DOHH2 (cell line): ENCODE measurements at regions not wholly inside any gene's neighbourhood (a gene's known extent, or its start where the extent isn't known, plus 50 kb on each side); places are given as distances from the start of the nearest gene placed in this dataset.
"Not testable (repeated sequence)": the region's sequence is repeated elsewhere in the genome, so short reads cannot be mapped to it uniquely, and the experiment has no call there.

Experiments used
- CTCF ChIP-seq: fragments of 200-600 bp; sonication (generic); IDR thresholded peaks from one replicate; pipeline ENCODE4 v1.5.1; 2014; ENCODE audit warnings: antibody characterized with exemption, mild to moderate bottlenecking, low read depth, low read length; ENCODE audit not compliant: poor library complexity, severe bottlenecking
- EZH2phosphoT487 ChIP-seq: fragments of 200-600 bp; sonication (generic); IDR thresholded peaks from 2 replicates; pipeline ENCODE4 v1.6.1; 2017; ENCODE audit warnings: borderline replicate concordance, mild to moderate bottlenecking, antibody characterized with exemption, low read length, moderate library complexity, mixed read lengths

- TF ChIP-seq CTCF, EZH2phosphoT487: not testable (repeated sequence)
Measured at GRCh38 chr15:20207607-20208006, 334.0 kb downstream of the GOLGA6L6 start.
